H1 (cell line): ENCODE measurements at regions not wholly inside any gene's neighbourhood (a gene's known extent, or its start where the extent isn't known, plus 50 kb on each side); places are given as distances from the start of the nearest gene placed in this dataset.

Experiments used
- CTCF ChIA-PET: fragments of 300-600 bp; sonication (Branson Sonifier 250); formaldehyde crosslinking; loops from one replicate; lab custom pipeline; 2021; ENCODE audit not compliant: partially characterized antibody; lab: Charles Lee
- POLR2A ChIA-PET: fragments of 300-600 bp; sonication (Branson Sonifier 250); formaldehyde crosslinking; loops from one replicate; lab custom pipeline; 2021; ENCODE audit warnings: inconsistent platforms; ENCODE audit not compliant: partially characterized antibody; lab: Charles Lee
- DNase-seq, 2 experiments: peaks; one replicate each; pipeline versions ENCODE4 v3.0.0 to v3.0.0-alpha.2; 2010 to 2022; ENCODE audit warnings: low spot score in 2 of 2, low read depth in 1 of 2, mixed read lengths in 1 of 2
- FAIRE-seq: peaks from 2 replicates; lab custom pipeline; 2011; peaks lifted over from hg19 to GRCh38; lab: Jason Lieb, UNC
- H2AFZ ChIP-seq: 2 replicates; pipeline ENCODE4 v1.8.1; 2012; ENCODE audit warnings: low read length, inconsistent platforms
- H2AK5ac ChIP-seq: 2 replicates; pipeline ENCODE4 v1.6.1; 2013; ENCODE audit warnings: low read depth, low read length
- H2BK120ac ChIP-seq: replicated peaks from 2 replicates; pipeline ENCODE3; 2013; ENCODE audit warnings: low read depth, low read length, inconsistent platforms
- H2BK12ac ChIP-seq: 2 replicates; pipeline ENCODE4 v1.6.1; 2013; ENCODE audit warnings: low read depth, low read length
- H2BK15ac ChIP-seq: 2 replicates; pipeline ENCODE4 v1.6.1; 2013; ENCODE audit warnings: low read length
- H2BK20ac ChIP-seq: 2 replicates; pipeline ENCODE4 v1.6.1; 2013; ENCODE audit warnings: low read length
- H2BK5ac ChIP-seq: 2 replicates; pipeline ENCODE4 v1.6.1; 2013; ENCODE audit warnings: low read depth, low read length
- H3K14ac ChIP-seq: 2 replicates; pipeline ENCODE4 v1.6.1; 2013; ENCODE audit warnings: inconsistent platforms; ENCODE audit not compliant: insufficient read length
- H3K18ac ChIP-seq: 2 replicates; pipeline ENCODE4 v1.6.1; 2013; ENCODE audit warnings: low read length; ENCODE audit errors: extremely low read depth
- H3K23ac ChIP-seq: 2 replicates; pipeline ENCODE4 v1.6.1; 2013; ENCODE audit warnings: inconsistent platforms; ENCODE audit not compliant: insufficient read length
- H3K23me2 ChIP-seq: 2 replicates; pipeline ENCODE4 v1.6.1; 2013; ENCODE audit warnings: low read depth, low read length
- H3K27ac ChIP-seq: 2 replicates; pipeline ENCODE4 v1.6.1; 2011; ENCODE audit warnings: low read depth, low read length, inconsistent platforms
- H3K27me3 ChIP-seq, 4 experiments: replicated peaks in 1 of 4; 1 replicate in 1 of 4; 2 replicates in 3 of 4; pipeline versions ENCODE4 v1.6.1 to v1.8.1; 2011 to 2013; ENCODE audit warnings: low read length in 3 of 4, mild to moderate bottlenecking in 3 of 4, inconsistent platforms in 2 of 4, mixed read lengths in 2 of 4, moderate library complexity in 1 of 4; ENCODE audit not compliant: control insufficient read depth in 3 of 4, insufficient read depth in 3 of 4; ENCODE audit errors: extremely low read depth in 1 of 4
- H3K36me3 ChIP-seq, 4 experiments: 2 replicates each; pipeline versions ENCODE4 v1.6.1 to v1.8.1; 2011 to 2013; ENCODE audit warnings: mild to moderate bottlenecking in 4 of 4, low read length in 3 of 4, moderate library complexity in 2 of 4, control low read depth in 1 of 4, inconsistent platforms in 1 of 4; ENCODE audit not compliant: insufficient read depth in 4 of 4, control insufficient read depth in 2 of 4
- H3K4ac ChIP-seq: replicated peaks from 2 replicates; pipeline ENCODE3; 2013; ENCODE audit warnings: low read length, low read depth, mixed read lengths, inconsistent platforms; ENCODE audit not compliant: insufficient read length
- H3K4me1 ChIP-seq, 4 experiments: replicated peaks in 1 of 4; 1 replicate in 1 of 4; 2 replicates in 3 of 4; pipeline versions ENCODE4 v1.6.1 to v1.8.1; 2011 to 2013; ENCODE audit warnings: low read length in 3 of 4, inconsistent platforms in 2 of 4, mixed read lengths in 1 of 4; ENCODE audit not compliant: insufficient read depth in 4 of 4, control insufficient read depth in 3 of 4
- H3K4me2 ChIP-seq, 2 experiments: 2 replicates each; pipeline versions ENCODE4 v1.6.1 to v1.8.1; 2011 to 2013; ENCODE audit warnings: low read depth in 2 of 2, low read length in 2 of 2, control low read depth in 1 of 2, inconsistent platforms in 1 of 2, mild to moderate bottlenecking in 1 of 2; ENCODE audit not compliant: insufficient read depth in 1 of 2
- H3K4me3 ChIP-seq, 4 experiments: fragments of 200-600, 300-600 bp in 1 of 4; sonication (generic), shearing (Covaris generic), sonication (Bioruptor Twin) in 1 of 4; 2 replicates each; pipeline versions ENCODE4 v1.5.1 to v1.8.1; 2011 to 2016; ENCODE audit warnings: low read length in 4 of 4, low read depth in 3 of 4, control low read depth in 2 of 4, inconsistent platforms in 2 of 4, mild to moderate bottlenecking in 2 of 4, mixed read lengths in 1 of 4, moderate library complexity in 1 of 4; ENCODE audit not compliant: insufficient read depth in 2 of 4; ENCODE audit errors: extremely low read depth in 1 of 4
- H3K56ac ChIP-seq: replicated peaks from 2 replicates; pipeline ENCODE3; 2013; ENCODE audit warnings: low read depth, mild to moderate bottlenecking, mixed read lengths, low read length, inconsistent platforms; ENCODE audit not compliant: insufficient read length
- H3K79me1 ChIP-seq: 2 replicates; pipeline ENCODE4 v1.6.1; 2013; ENCODE audit warnings: low read depth, low read length, control low read depth
- H3K79me2 ChIP-seq, 2 experiments: 2 replicates each; pipeline versions ENCODE4 v1.6.1 to v1.8.1; 2012 to 2013; ENCODE audit warnings: low read length in 2 of 2, mild to moderate bottlenecking in 2 of 2, inconsistent platforms in 1 of 2; ENCODE audit not compliant: insufficient read depth in 2 of 2, control insufficient read depth in 1 of 2
- H3K9ac ChIP-seq, 4 experiments: replicated peaks in 1 of 4; 1 replicate in 1 of 4; 2 replicates in 3 of 4; pipeline versions ENCODE4 v1.6.1 to v1.8.1; 2011 to 2013; ENCODE audit warnings: low read depth in 3 of 4, low read length in 3 of 4, control low read depth in 2 of 4, mild to moderate bottlenecking in 2 of 4, moderate library complexity in 2 of 4, inconsistent platforms in 1 of 4; ENCODE audit errors: extremely low read depth in 1 of 4
- H3K9me3 ChIP-seq, 2 experiments: 2 replicates each; pipeline versions ENCODE4 v1.6.1 to v1.8.1; 2012 to 2013; ENCODE audit warnings: mild to moderate bottlenecking in 2 of 2, moderate library complexity in 2 of 2, control low read depth in 1 of 2, inconsistent platforms in 1 of 2, low read depth in 1 of 2, low read length in 1 of 2, mixed read lengths in 1 of 2; ENCODE audit not compliant: insufficient read depth in 2 of 2
- H4K20me1 ChIP-seq, 2 experiments: replicated peaks in 1 of 2; 2 replicates each; pipeline versions ENCODE3 to v1.8.1; 2011 to 2013; ENCODE audit warnings: inconsistent platforms in 2 of 2, low read length in 2 of 2, mild to moderate bottlenecking in 1 of 2; ENCODE audit not compliant: insufficient read depth in 2 of 2, control insufficient read depth in 1 of 2
- H4K5ac ChIP-seq: 2 replicates; pipeline ENCODE4 v1.6.1; 2013; ENCODE audit warnings: low read length, low read depth, mixed read lengths, inconsistent platforms; ENCODE audit not compliant: insufficient read length
- H4K8ac ChIP-seq: 2 replicates; pipeline ENCODE4 v1.8.0; 2013; ENCODE audit warnings: mild to moderate bottlenecking, moderate library complexity, low read length, inconsistent platforms; ENCODE audit not compliant: insufficient read depth; ENCODE audit errors: extremely low read depth
- H4K91ac ChIP-seq: replicated peaks from 2 replicates; pipeline ENCODE3; 2013; ENCODE audit warnings: low read length, mixed read lengths, inconsistent platforms; ENCODE audit not compliant: insufficient read length
- ASH2L ChIP-seq: fragments of 200-600, 300-600 bp; sonication (generic); IDR thresholded peaks from one replicate; pipeline ENCODE4 v1.7.1; 2017; ENCODE audit warnings: low read length
- ATF2 ChIP-seq: IDR thresholded peaks from 2 replicates; pipeline ENCODE4 v1.6.1; 2012; ENCODE audit warnings: low read length, inconsistent platforms
- BCL11A ChIP-seq, 2 experiments: IDR thresholded peaks; one replicate each; pipeline ENCODE4 v1.6.1; 2011; ENCODE audit warnings: low read depth in 2 of 2, low read length in 2 of 2, mild to moderate bottlenecking in 2 of 2
- CBX8 ChIP-seq: fragments of 300-800, 300-1000 bp; sonication (generic); IDR thresholded peaks from 2 replicates; pipeline ENCODE4 v1.7.1; 2016; ENCODE audit warnings: low read depth, low read length, borderline replicate concordance
- E2F6 ChIP-seq: IDR thresholded peaks from 2 replicates; pipeline ENCODE4 v1.6.1; 2012; ENCODE audit warnings: inconsistent platforms
- EP300 ChIP-seq, 2 experiments: IDR thresholded peaks; 1 replicate in 1 of 2; 2 replicates in 1 of 2; pipeline ENCODE4 v1.6.1; 2011 to 2012; ENCODE audit warnings: low read depth in 2 of 2, low read length in 2 of 2, mild to moderate bottlenecking in 2 of 2, borderline replicate concordance in 1 of 2, inconsistent platforms in 1 of 2, moderate library complexity in 1 of 2
- HDAC2 ChIP-seq, 2 experiments: fragments of 300-600 bp in 1 of 2; sonication (generic) in 1 of 2; IDR thresholded peaks; 2 replicates each; pipeline ENCODE4 v1.6.1; 2011 to 2012; ENCODE audit warnings: low read depth in 2 of 2, low read length in 2 of 2, mild to moderate bottlenecking in 2 of 2, moderate library complexity in 2 of 2, borderline replicate concordance in 1 of 2, inconsistent platforms in 1 of 2
- NANOG ChIP-seq: IDR thresholded peaks from 2 replicates; pipeline ENCODE4 v1.6.1; 2011; ENCODE audit warnings: low read length, low read depth, mild to moderate bottlenecking, inconsistent platforms; ENCODE audit not compliant: insufficient read depth, poor library complexity, severe bottlenecking
- SAP30 ChIP-seq: fragments of 300-600 bp; sonication (generic); IDR thresholded peaks from 2 replicates; pipeline ENCODE4 v1.7.1; 2012; ENCODE audit warnings: low read length, moderate library complexity, mild to moderate bottlenecking, inconsistent platforms; ENCODE audit not compliant: insufficient read depth, insufficient replicate concordance
- SIN3A ChIP-seq, 2 experiments: IDR thresholded peaks in 1 of 2; conservative IDR thresholded peaks in 1 of 2; 2 replicates each; pipeline ENCODE4 v1.6.1; 2011 to 2012; ENCODE audit warnings: low read length in 2 of 2, improper control_type of control experiment in 1 of 2, low read depth in 1 of 2, mild to moderate bottlenecking in 1 of 2
- SP4 ChIP-seq: IDR thresholded peaks from 2 replicates; pipeline ENCODE4 v1.6.1; 2012; ENCODE audit warnings: low read length, inconsistent platforms
- WGBS, 2 experiments: shearing (Covaris generic) in 1 of 2; methylation state at CpG; one replicate each; pipeline versions ENCODE4 v1.1.6 to v1.1.7; 2013 to 2015; ENCODE audit warnings: low lambda C conversion rate in 2 of 2, mixed read lengths in 2 of 2, inconsistent platforms in 1 of 2, low coverage in 1 of 2, missing lambda C conversion rate in 1 of 2; ENCODE audit not compliant: insufficient replicate concordance in 2 of 2, insufficient coverage in 1 of 2, insufficient read length in 1 of 2; ENCODE audit errors: extremely low coverage in 1 of 2, missing lambda C conversion rate in 1 of 2; 5-methylcytosine and 5-hydroxymethylcytosine counted together

- H2BK15ac ChIP-seq, result no peak overlapping the region
- TF ChIP-seq BCL11A (IDR thresholded peaks at IDR 0.05; ENCODE audit: low read depth in 2 of 2, low read length in 2 of 2) (no peak), ASH2L (no peak), SIN3A (conservative IDR thresholded peaks at IDR 0.05 in 1 of 2, IDR thresholded peaks at IDR 0.05 in 1 of 2; ENCODE audit: low read depth in 1 of 2, low read length in 2 of 2) (no peak), CBX8 (no peak), EP300 (IDR thresholded peaks at IDR 0.05; ENCODE audit: borderline replicate concordance in 1 of 2, low read depth in 2 of 2, low read length in 2 of 2) (no peak), SP4 (no peak), ATF2 (no peak), E2F6 (no peak), SAP30 (no peak), NANOG (no peak), HDAC2 (IDR thresholded peaks at IDR 0.05; ENCODE audit: borderline replicate concordance in 1 of 2, low read depth in 2 of 2, low read length in 2 of 2) (no peak)
Observed at GRCh38 chr14:101231828-101232227, 328.3 kb upstream of the RTL1 start.

More at GRCh38 chr14:101231828-101232227, 328.3 kb upstream of the RTL1 start:
- peaks cover 0 to 6% (median 0%) of the 10 kb centered on the region in 4 experiments; a peak in 3 of 7 replicates for H3K4me1 ChIP-seq
- no peak overlapping the region for H4K8ac ChIP-seq
- H3K27ac ChIP-seq, result no peak overlapping the region
- no peak overlapping the region for H3K9ac ChIP-seq
- no peak overlapping the region for H3K4me2 ChIP-seq
- no peaks in the 10 kb centered on the region for H3K79me1 ChIP-seq
- no peak overlapping the region for H3K4me3 ChIP-seq
- H2AFZ ChIP-seq, result no peak overlapping the region
- no peak overlapping the region for H2BK20ac ChIP-seq
- H3K36me3 ChIP-seq, result no peaks in the 10 kb centered on the region
- no peak overlapping the region for H3K56ac ChIP-seq
- ChIA-PET POLR2A (no interaction called here), CTCF (interaction anchor here (4.7 kb wide), 1 partner anchor 39 kb away, joined by 16 read pairs; no protein-coding TSS in a partner anchor)
- no peaks in the 10 kb centered on the region for H3K79me2 ChIP-seq
- FAIRE-seq, result no peak
- H3K23me2 ChIP-seq, result no peaks in the 10 kb centered on the region
- H3K14ac ChIP-seq, result no peak overlapping the region
- H4K20me1 ChIP-seq, result peaks cover 0 to 3% of the 10 kb centered on the region in 2 experiments
- H2AK5ac ChIP-seq, result no peak overlapping the region
- H3K18ac ChIP-seq, result no peak overlapping the region
- DNase-seq, result peak in 1 of 2 experiments; percentile 26
- no peak overlapping the region for H2BK12ac ChIP-seq
- no peaks in the 10 kb centered on the region for H3K9me3 ChIP-seq
- H4K5ac ChIP-seq, result no peak overlapping the region
- 84% methylated on average over 4 of the region's 4 CpGs; no CpG with 5 or more reads in 1 of the 2 experiments for WGBS, 2 experiments
- no peak overlapping the region for H2BK120ac ChIP-seq
- H3K23ac ChIP-seq, result no peak overlapping the region
- no peaks in the 10 kb centered on the region; a peak in 1 of 7 replicates for H3K27me3 ChIP-seq
- H2BK5ac ChIP-seq, result no peak overlapping the region
- H3K4ac ChIP-seq, result no peak overlapping the region
- no peak overlapping the region for H4K91ac ChIP-seq
